Vagina (tissue), 2 donors: ENCODE measurements at regions not wholly inside any gene's neighbourhood (a gene's known extent, or its start where the extent isn't known, plus 50 kb on each side); places are given as distances from the start of the nearest gene placed in this dataset.

ENCODE experiments used
- DNase-seq, 2 donors: peaks; one replicate each; pipeline ENCODE4 v3.0.0-alpha.2; 2017; ENCODE audit errors: extremely low spot score in 2 of 2
- H3K27ac ChIP-seq: fragments of 200-600 bp; sonication (generic); one replicate; pipeline ENCODE4 v1.5.1; 2019
- H3K27me3 ChIP-seq: fragments of 200-600 bp; sonication (generic); one replicate; pipeline ENCODE4 v1.5.1; 2019
- H3K36me3 ChIP-seq, 2 donors: fragments of 200-600 bp; sonication (generic); one replicate each; pipeline ENCODE4 v1.5.1; 2017 to 2019
- H3K4me1 ChIP-seq: fragments of 200-600 bp; sonication (generic); one replicate; pipeline ENCODE4 v1.5.1; 2019
- H3K4me3 ChIP-seq, 2 donors: fragments of 200-600 bp; sonication (generic); 1 replicate in 1 of 2; 2 replicates in 1 of 2; pipeline ENCODE4 v1.5.1; 2016 to 2019
- H3K9me3 ChIP-seq: fragments of 200-600 bp; sonication (generic); one replicate; pipeline ENCODE4 v1.5.1; 2019
- CTCF ChIP-seq, 3 experiments: fragments of 450-650 bp in 2 of 3; fragments of 200-600 bp in 1 of 3; sonication (generic) in 1 of 3; IDR thresholded peaks; one replicate each; pipeline ENCODE4 v1.5.1; 2017 to 2019; ENCODE audit warnings: antibody characterized with exemption in 3 of 3, mild to moderate bottlenecking in 2 of 3, moderate library complexity in 2 of 3
- POLR2A ChIP-seq, 2 donors: fragments of 450-650 bp; IDR thresholded peaks; one replicate each; pipeline ENCODE4 v1.6.1; 2017; ENCODE audit warnings: antibody characterized with exemption in 2 of 2, mild to moderate bottlenecking in 2 of 2, moderate library complexity in 2 of 2
- POLR2AphosphoS5 ChIP-seq, 2 donors: sonication (generic); formaldehyde crosslinking; IDR thresholded peaks; one replicate each; pipeline ENCODE4 v1.9.0; 2017; ENCODE audit warnings: antibody characterized with exemption in 2 of 2, mild to moderate bottlenecking in 2 of 2, low read depth in 1 of 2; ENCODE audit not compliant: insufficient read depth in 1 of 2
- intact Hi-C: fragments of 100-400 bp; cut with DNase I; formaldehyde crosslinking; loops from one replicate; pipeline ENCODE4 v1.15.1; 2023

- TF ChIP-seq POLR2A (IDR thresholded peaks at IDR 0.05) (no peak), CTCF (IDR thresholded peaks at IDR 0.05) (no peak), POLR2AphosphoS5 (IDR thresholded peaks at IDR 0.05; ENCODE audit: insufficient read depth in 1 of 2, low read depth in 1 of 2) (no peak)
- Histone ChIP-seq H3K27ac (no peak overlapping the region), H3K27me3 (no peaks in the 10 kb centered on the region), H3K36me3 (no peaks in the 10 kb centered on the region), H3K4me1 (no peaks in the 10 kb centered on the region), H3K9me3 (no peaks in the 10 kb centered on the region), H3K4me3 (no peak overlapping the region)
- intact Hi-C loops, result no loop called here
- DNase-seq, result no peak
Observed at GRCh38 chr4:157803845-157804521, 368.8 kb downstream of the GASK1B start.

- no peak for DNase-seq
- Histone ChIP-seq H3K27ac (no peak overlapping the region), H3K4me3 (no peak overlapping the region), H3K4me1 (no peaks in the 10 kb centered on the region), H3K36me3 (no peaks in the 10 kb centered on the region), H3K27me3 (no peaks in the 10 kb centered on the region), H3K9me3 (no peaks in the 10 kb centered on the region)
- TF ChIP-seq CTCF (IDR thresholded peaks at IDR 0.05) (no peak), POLR2AphosphoS5 (IDR thresholded peaks at IDR 0.05; ENCODE audit: insufficient read depth in 1 of 2, low read depth in 1 of 2) (no peak), POLR2A (IDR thresholded peaks at IDR 0.05) (no peak)
- intact Hi-C loops, result no loop called here
Observed at GRCh38 chr4:157803421-157803820, 369.4 kb downstream of the GASK1B start.

GRCh38 chr4:157795495-157795894 is 377.3 kb downstream of the GASK1B start:
- intact Hi-C loops, result no loop called here
- no peak overlapping the region for H3K4me3 ChIP-seq
- no peaks in the 10 kb centered on the region for H3K27me3 ChIP-seq
- H3K27ac ChIP-seq, result no peak overlapping the region
- TF ChIP-seq CTCF (IDR thresholded peaks at IDR 0.05) (no peak), POLR2A (IDR thresholded peaks at IDR 0.05) (no peak), POLR2AphosphoS5 (IDR thresholded peaks at IDR 0.05; ENCODE audit: insufficient read depth in 1 of 2, low read depth in 1 of 2) (no peak)
- DNase-seq, result no peak
- no peaks in the 10 kb centered on the region for H3K36me3 ChIP-seq
- H3K9me3 ChIP-seq, result no peaks in the 10 kb centered on the region
- H3K4me1 ChIP-seq, result no peaks in the 10 kb centered on the region

- H3K27me3 ChIP-seq, result no peaks in the 10 kb centered on the region
- no peak for TF ChIP-seq POLR2AphosphoS5 (IDR thresholded peaks at IDR 0.05; ENCODE audit: insufficient read depth in 1 of 2, low read depth in 1 of 2)
- TF ChIP-seq POLR2A (IDR thresholded peaks at IDR 0.05), result no peak
- TF ChIP-seq CTCF (IDR thresholded peaks at IDR 0.05), result no peak
- H3K4me3 ChIP-seq, result no peak overlapping the region
- intact Hi-C loops, result no loop called here
- DNase-seq, result no peak
- H3K27ac ChIP-seq, result no peak overlapping the region
- H3K4me1 ChIP-seq, result no peaks in the 10 kb centered on the region
- no peaks in the 10 kb centered on the region for H3K9me3 ChIP-seq
- H3K36me3 ChIP-seq, result no peaks in the 10 kb centered on the region
Observed at GRCh38 chr4:157792716-157793115, 380.1 kb downstream of the GASK1B start.

GRCh38 chr4:157791236-157791635 is 381.6 kb downstream of the GASK1B start:
- DNase-seq, result no peak
- TF ChIP-seq CTCF (IDR thresholded peaks at IDR 0.05) (no peak), POLR2AphosphoS5 (IDR thresholded peaks at IDR 0.05; ENCODE audit: insufficient read depth in 1 of 2, low read depth in 1 of 2) (no peak), POLR2A (IDR thresholded peaks at IDR 0.05) (no peak)
- no peaks in the 10 kb centered on the region for H3K9me3 ChIP-seq
- no peak overlapping the region for H3K4me3 ChIP-seq
- H3K36me3 ChIP-seq, result no peaks in the 10 kb centered on the region
- no peak overlapping the region for H3K27ac ChIP-seq
- intact Hi-C loops, result no loop called here
- H3K27me3 ChIP-seq, result no peaks in the 10 kb centered on the region
- no peaks in the 10 kb centered on the region for H3K4me1 ChIP-seq
